Osteoblast (primary cell): ENCODE measurements at regions not wholly inside any gene's neighbourhood (a gene's known extent, or its start where the extent isn't known, plus 50 kb on each side); places are given as distances from the start of the nearest gene placed in this dataset.

Experiments
- DNase-seq: peaks from one replicate; pipeline ENCODE4 v3.0.0; 2011; ENCODE audit warnings: low spot score, mixed read lengths; ENCODE audit not compliant: insufficient read length; ENCODE audit errors: missing footprints
- H2AFZ ChIP-seq: 2 replicates; pipeline ENCODE4 v1.6.0; 2011; ENCODE audit warnings: mild to moderate bottlenecking, low read length
- H3K27ac ChIP-seq: 2 replicates; pipeline ENCODE4 v1.5.1; 2011; ENCODE audit warnings: mild to moderate bottlenecking, low read depth, low read length, moderate library complexity
- H3K27me3 ChIP-seq: 2 replicates; pipeline ENCODE4 v1.6.0; 2012; ENCODE audit warnings: mild to moderate bottlenecking, control low read depth, inconsistent platforms, low read length, moderate library complexity; ENCODE audit not compliant: insufficient read depth
- H3K36me3 ChIP-seq: 2 replicates; pipeline ENCODE4 v1.5.1; 2011; ENCODE audit warnings: mild to moderate bottlenecking, low read length, control low read depth, moderate library complexity; ENCODE audit not compliant: insufficient read depth
- H3K4me1 ChIP-seq: 2 replicates; pipeline ENCODE4 v1.5.1; 2011; ENCODE audit warnings: mild to moderate bottlenecking, low read length, control low read depth, moderate library complexity; ENCODE audit not compliant: insufficient read depth
- H3K4me2 ChIP-seq: 2 replicates; pipeline ENCODE4 v1.6.0; 2011; ENCODE audit warnings: mild to moderate bottlenecking, low read length; ENCODE audit not compliant: insufficient read depth
- H3K4me3 ChIP-seq: fragments of 200-600 bp; sonication (generic); 3 replicates; pipeline ENCODE4 v1.5.1; 2012; ENCODE audit warnings: mild to moderate bottlenecking, low read length, inconsistent platforms; ENCODE audit not compliant: insufficient read depth
- H3K79me2 ChIP-seq: 2 replicates; pipeline ENCODE4 v1.6.0; 2012; ENCODE audit warnings: mild to moderate bottlenecking, low read length, control low read depth, inconsistent platforms; ENCODE audit not compliant: insufficient read depth
- H3K9me3 ChIP-seq: 2 replicates; pipeline ENCODE4 v1.5.1; 2011; ENCODE audit warnings: low read depth, low read length, control low read depth
- H4K20me1 ChIP-seq: 2 replicates; pipeline ENCODE4 v1.6.0; 2012; ENCODE audit warnings: mild to moderate bottlenecking, low read length, control low read depth; ENCODE audit not compliant: insufficient read depth
- CTCF ChIP-seq: IDR thresholded peaks from 2 replicates; pipeline ENCODE4 v1.5.1; 2011; ENCODE audit warnings: mild to moderate bottlenecking, low read depth, low read length, moderate library complexity; ENCODE audit errors: extremely low read depth

- Histone ChIP-seq H3K4me3 (no peak overlapping the region), H3K27ac (no peak overlapping the region), H4K20me1 (no peaks in the 10 kb centered on the region), H3K27me3 (no peaks in the 10 kb centered on the region), H3K4me1 (no peaks in the 10 kb centered on the region), H3K4me2 (no peak overlapping the region), H3K79me2 (no peaks in the 10 kb centered on the region), H3K36me3 (no peaks in the 10 kb centered on the region), H2AFZ (no peak overlapping the region), H3K9me3 (no peaks in the 10 kb centered on the region)
- TF ChIP-seq CTCF: no peak
- peak; percentile 65 for DNase-seq
Observed at GRCh38 chr7:36005876-36006275, 147.2 kb upstream of the EEPD1 start.

- H3K4me1 ChIP-seq: no peaks in the 10 kb centered on the region
- no peak for TF ChIP-seq CTCF
- peak; percentile 22 for DNase-seq
- no peaks in the 10 kb centered on the region for H3K9me3 ChIP-seq
- H3K79me2 ChIP-seq: no peaks in the 10 kb centered on the region
- no peak overlapping the region for H3K4me2 ChIP-seq
- H3K4me3 ChIP-seq: no peak overlapping the region
- H3K36me3 ChIP-seq: no peaks in the 10 kb centered on the region
- no peaks in the 10 kb centered on the region for H3K27me3 ChIP-seq
- H4K20me1 ChIP-seq: no peaks in the 10 kb centered on the region
- no peak overlapping the region for H3K27ac ChIP-seq
- no peak overlapping the region for H2AFZ ChIP-seq
Observed at GRCh38 chr7:36006636-36007229, 146.3 kb upstream of the EEPD1 start.

- H3K36me3 ChIP-seq: no peaks in the 10 kb centered on the region
- TF ChIP-seq CTCF: no peak
- H3K4me2 ChIP-seq: no peak overlapping the region
- H3K79me2 ChIP-seq: no peaks in the 10 kb centered on the region
- H3K4me1 ChIP-seq: peaks cover 8% of the 10 kb centered on the region
- H2AFZ ChIP-seq: no peak overlapping the region
- DNase-seq: peak; percentile 52
- H3K27ac ChIP-seq: no peak overlapping the region
- no peak overlapping the region for H3K4me3 ChIP-seq
- H4K20me1 ChIP-seq: no peaks in the 10 kb centered on the region
- no peaks in the 10 kb centered on the region for H3K27me3 ChIP-seq
- no peaks in the 10 kb centered on the region for H3K9me3 ChIP-seq
Observed at GRCh38 chr7:36010656-36011587, 142.1 kb upstream of the EEPD1 start.

- H3K4me3 ChIP-seq: no peak overlapping the region
- no peaks in the 10 kb centered on the region for H3K27me3 ChIP-seq
- H3K4me2 ChIP-seq: no peak overlapping the region
- H3K4me1 ChIP-seq: peaks cover 12% of the 10 kb centered on the region
- H4K20me1 ChIP-seq: no peaks in the 10 kb centered on the region
- H2AFZ ChIP-seq: no peak overlapping the region
- no peak for DNase-seq
- no peaks in the 10 kb centered on the region for H3K36me3 ChIP-seq
- H3K9me3 ChIP-seq: no peaks in the 10 kb centered on the region
- TF ChIP-seq CTCF: no peak
- no peak overlapping the region for H3K27ac ChIP-seq
- no peaks in the 10 kb centered on the region for H3K79me2 ChIP-seq
Observed at GRCh38 chr7:36011588-36011965, 141.5 kb upstream of the EEPD1 start.
